OCI-LY3 (cell line): ENCODE measurements at regions not wholly inside any gene's neighbourhood (a gene's known extent, or its start where the extent isn't known, plus 50 kb on each side); places are given as distances from the start of the nearest gene placed in this dataset.

ENCODE experiments used
- CTCF ChIP-seq: fragments of 200-600, 300-600 bp; sonication (generic); IDR thresholded peaks from 2 replicates; pipeline ENCODE4 v1.5.1; 2014; ENCODE audit warnings: antibody characterized with exemption, low read length, low read depth
- EZH2phosphoT487 ChIP-seq: fragments of 200-600 bp; shearing (Covaris generic); IDR thresholded peaks from 2 replicates; pipeline ENCODE4 v1.6.1; 2018; ENCODE audit warnings: antibody characterized with exemption, mixed run types, low read depth

GRCh38 chr22:48795664-48796063 lies 1032.0 kb downstream of the BRD1 start:
- TF ChIP-seq CTCF (no peak), EZH2phosphoT487 (no peak)
